ENCODE measurements at regions not wholly inside any gene's neighbourhood (a gene's known extent, or its start where the extent isn't known, plus 50 kb on each side); places are given as distances from the start of the nearest gene placed in this dataset.

- no peak for DNase-seq (ENCODE audit: low read depth)
Observed at GRCh38 chr10:78772986-78773530, 295.7 kb upstream of the ZMIZ1 start.

GRCh38 chr10:78774614-78774998 is 294.2 kb upstream of the ZMIZ1 start:
- DNase-seq (ENCODE audit: low read depth) = no peak

DNA sequence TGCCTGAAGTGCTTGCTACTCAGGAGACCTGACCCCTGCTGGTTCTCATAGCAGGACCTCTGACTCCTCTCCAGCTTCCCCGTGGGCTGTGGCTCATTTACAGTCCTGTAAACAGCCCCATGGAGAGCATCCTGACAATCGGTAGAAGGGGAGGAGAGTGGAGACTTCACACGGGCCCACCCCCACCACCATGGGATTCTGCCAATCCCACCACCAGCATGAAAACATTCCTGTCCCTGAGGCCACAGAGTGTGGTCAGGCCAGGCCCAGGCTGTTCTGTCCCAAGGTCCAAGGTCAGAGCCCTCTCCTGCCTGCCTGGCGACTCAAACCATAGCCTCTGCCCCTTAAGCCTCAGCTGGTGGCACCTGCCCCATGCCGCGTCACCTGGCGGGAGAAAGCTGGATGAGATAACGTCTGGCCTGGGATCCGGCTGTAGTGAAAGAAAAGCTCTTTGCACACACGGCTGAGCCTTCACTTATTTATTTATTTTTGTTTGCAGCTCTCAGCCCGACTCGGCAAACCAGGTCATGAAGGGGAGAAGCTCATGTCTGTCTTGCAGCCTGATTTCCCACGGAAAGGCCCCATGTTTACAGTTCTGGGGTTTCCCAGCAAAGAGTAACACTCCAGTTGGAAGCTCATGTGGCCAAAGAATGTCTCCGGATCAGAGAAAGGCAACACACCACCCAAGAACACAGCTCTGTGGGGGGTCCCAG is 293.6 kb upstream of the ZMIZ1 start:
- DNase-seq (ENCODE audit: low read depth) = no peak

GRCh38 chr10:78775891-78776290 is 292.9 kb upstream of the ZMIZ1 start:
- DNase-seq (ENCODE audit: low read depth) = no peak

- DNase-seq (ENCODE audit: low read depth) = no peak
Observed at GRCh38 chr10:78776756-78777155, 292.0 kb upstream of the ZMIZ1 start.

- no peak for DNase-seq (ENCODE audit: low read depth)
Observed at GRCh38 chr10:78777466-78777865, 291.3 kb upstream of the ZMIZ1 start.

DNA sequence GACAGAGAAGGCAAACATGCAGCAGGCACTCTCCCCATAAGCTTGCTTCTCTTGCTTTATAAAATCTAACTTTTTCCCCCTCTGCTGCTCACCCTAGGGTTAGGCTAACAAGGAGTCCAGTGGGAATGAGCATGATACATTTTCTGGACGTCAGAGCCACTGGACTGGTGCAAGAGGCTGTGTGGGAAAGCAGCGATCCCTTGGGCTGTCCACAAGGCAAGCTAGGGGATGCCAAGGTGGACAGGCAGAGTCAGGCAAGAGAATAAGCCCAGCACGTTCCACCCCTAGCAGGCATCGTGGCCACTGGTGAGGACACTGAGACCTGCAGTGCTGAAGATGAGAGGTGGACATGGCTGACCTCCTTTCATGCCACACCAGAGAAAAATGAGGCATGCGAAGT is 290.9 kb upstream of the ZMIZ1 start:
- DNase-seq (ENCODE audit: low read depth) = no peak

DNA sequence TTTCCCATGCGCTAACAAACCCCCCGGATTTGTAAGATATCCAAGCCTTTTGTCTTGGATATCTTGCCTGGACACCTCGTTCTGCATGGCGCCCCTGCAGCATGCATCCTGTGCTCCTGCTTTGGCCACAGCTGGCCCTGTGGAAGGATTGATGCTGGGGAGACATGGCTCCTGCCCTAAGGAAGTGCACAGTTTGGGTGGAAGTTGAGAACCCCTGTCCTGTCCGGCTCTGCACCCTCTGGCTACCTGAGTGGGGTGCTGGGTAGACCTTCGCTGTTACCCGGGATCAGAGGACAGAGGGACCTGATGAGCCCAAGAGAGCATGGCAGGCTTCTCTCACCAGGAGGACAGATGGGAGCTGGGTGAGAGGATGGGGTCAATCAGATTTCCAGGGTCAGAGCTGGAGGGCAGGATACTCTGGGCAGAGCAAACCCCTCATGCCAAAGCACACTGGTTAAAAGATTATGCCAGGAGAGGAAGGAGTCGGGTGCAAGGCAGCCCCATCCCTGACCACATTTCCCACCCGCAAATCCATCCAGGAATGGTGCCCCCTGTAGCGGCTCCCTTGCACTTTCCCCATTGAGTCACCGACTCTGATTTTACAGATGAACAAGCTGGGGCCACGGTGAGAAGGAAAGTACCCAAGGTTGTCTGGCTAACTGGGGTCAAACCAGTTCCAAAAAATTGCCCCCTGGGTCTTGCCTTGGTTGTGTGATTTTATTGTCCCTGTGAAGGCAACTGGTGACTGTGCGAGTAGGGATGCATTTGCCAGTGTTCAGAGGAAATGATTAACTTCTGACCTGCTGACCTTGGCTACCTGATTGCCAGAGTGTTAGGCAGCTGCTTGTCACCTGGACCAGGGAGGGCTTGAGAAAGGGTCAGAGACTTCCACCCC is 290.1 kb upstream of the ZMIZ1 start:
- no peak for DNase-seq (ENCODE audit: low read depth)

DNA sequence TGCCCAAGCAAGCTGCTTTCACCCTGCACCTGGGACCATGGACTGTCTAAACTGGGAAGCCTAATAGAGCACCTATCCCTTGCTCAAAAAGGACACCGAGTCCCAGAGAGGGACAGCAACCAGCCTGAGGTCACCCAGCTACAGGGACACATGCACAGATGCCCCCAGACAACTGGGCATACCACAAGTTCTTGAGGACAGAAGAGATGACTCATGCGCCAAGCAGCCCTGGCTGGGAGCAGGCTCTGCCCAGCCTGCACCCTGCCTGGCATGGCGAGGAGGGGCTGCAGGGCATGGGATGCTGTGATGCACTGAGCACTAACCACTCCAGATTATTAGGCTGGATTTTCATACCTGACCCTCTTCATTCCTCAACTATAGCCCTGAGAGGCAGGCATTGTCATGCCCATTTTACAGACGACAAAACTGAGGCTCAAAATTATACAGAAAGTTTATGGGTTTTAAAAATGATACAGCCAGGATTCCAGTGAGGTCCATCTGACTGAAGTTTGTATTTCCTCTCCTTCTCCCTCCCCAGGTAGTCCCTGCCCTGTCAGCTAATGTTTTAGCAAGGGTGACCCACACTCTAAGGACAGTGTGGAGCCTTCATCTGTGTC is 289.3 kb upstream of the ZMIZ1 start:
- DNase-seq (ENCODE audit: low read depth) = no peak

- no peak for DNase-seq (ENCODE audit: low read depth)
Observed at GRCh38 chr10:78780551-78780961, 288.2 kb upstream of the ZMIZ1 start.

- DNase-seq (ENCODE audit: low read depth) = no peak
Observed at GRCh38 chr10:78781251-78781913, 287.4 kb upstream of the ZMIZ1 start.

- DNase-seq (ENCODE audit: low read depth) = no peak
Observed at GRCh38 chr10:78781991-78782390, 286.8 kb upstream of the ZMIZ1 start.

DNA sequence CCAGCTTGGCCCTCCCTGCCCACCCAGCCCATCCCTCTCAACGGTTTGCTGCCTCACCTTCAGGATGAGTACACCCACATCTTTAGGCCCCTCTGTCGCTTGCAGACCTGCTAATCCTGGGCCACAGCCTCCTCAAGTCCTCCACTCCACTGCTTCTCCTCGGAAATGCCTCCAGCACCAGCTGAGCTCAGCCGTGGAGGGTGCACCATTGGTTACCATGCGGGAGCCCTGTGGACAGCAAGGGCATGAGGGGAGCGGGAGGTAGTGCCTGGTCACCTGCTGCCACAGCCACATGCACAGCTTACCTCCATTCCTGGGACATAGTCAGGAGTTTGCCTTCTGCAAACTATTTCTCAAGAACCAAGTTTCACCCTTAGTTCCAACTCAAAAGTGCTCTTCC is 286.3 kb upstream of the ZMIZ1 start:
- DNase-seq (ENCODE audit: low read depth) = no peak

DNA sequence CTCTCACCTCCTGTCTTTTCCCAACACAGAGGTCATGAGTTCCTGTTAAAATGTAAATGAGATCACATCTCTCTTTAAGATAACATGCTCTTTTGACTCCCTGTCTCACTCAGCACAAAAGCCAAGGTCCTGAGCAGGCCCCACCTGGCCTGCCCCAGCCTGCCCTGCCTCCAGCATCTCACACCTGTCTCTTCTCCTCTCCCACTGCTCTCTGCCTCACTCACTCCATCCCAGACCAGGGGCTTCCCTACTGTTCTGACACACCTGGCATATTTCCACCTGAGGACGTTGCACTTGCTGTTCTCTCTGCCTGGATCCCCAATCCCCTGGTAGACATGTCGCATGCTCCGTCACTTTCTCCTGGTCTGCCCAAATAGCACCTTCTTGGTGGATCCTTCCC is 285.0 kb upstream of the ZMIZ1 start:
- DNase-seq (ENCODE audit: low read depth) = no peak

DNA sequence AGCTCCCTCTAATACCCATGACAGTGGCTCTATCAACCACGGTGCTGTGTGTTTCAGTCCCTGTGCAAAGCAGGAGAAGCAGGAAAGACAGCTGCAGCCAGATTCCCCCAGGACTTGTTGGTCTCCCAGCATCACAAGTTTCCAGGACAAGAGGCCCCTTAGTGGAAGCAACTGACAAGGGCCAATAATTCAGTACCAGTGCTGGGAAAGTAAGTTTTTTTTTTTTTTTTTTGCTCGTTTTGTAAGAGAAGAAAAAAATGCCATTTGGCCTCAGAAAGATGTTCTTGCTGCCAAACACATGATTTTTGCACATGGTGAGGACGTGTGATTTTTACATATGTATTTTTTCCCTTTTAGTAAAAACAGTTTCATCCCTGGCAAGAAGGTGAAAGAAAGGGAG is 284.2 kb upstream of the ZMIZ1 start:
- DNase-seq (ENCODE audit: low read depth) = no peak

- DNase-seq (ENCODE audit: low read depth) = no peak
Observed at GRCh38 chr10:78785066-78785465, 283.7 kb upstream of the ZMIZ1 start.

- no peak for DNase-seq (ENCODE audit: low read depth)
Observed at GRCh38 chr10:78785991-78786390, 282.8 kb upstream of the ZMIZ1 start.

GRCh38 chr10:78787125-78787524 is 281.6 kb upstream of the ZMIZ1 start:
- DNase-seq (ENCODE audit: low read depth) = no peak

DNA sequence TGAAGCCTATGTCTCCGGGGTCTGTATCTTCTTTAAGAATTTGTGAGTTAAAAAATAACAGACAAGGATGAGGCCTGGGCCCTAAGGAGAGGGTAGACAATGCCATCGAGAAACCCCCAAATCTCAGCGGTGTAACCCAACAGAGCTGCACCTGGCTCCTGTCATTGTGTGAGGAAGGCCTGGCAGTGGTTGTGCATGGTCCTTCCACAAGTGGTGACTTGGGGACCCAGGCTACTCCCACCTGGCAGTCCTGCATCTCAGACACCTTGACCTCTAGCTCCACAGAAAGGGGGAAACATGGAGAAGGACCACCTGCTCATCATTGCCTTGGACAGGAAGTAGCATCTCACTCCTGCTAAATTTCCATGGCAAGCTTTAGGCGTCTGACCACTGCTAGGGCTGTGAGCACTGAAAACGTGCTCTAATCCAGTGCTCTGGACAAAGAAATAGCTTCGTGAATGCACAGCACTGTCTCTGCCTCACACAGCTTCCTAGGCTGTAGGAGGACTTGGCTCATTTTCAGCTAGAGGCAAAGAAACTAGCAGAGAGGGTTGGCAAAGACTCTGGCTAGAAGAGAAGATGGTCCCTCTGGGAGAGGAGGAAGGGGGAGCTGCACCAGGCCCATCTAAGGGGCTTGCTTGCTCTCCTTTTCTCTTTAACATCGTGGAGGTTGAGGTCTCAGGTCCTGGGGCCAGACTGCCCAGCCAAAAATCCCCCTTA is 273.9 kb upstream of the ZMIZ1 start:
- no peak for DNase-seq (ENCODE audit: low read depth)

DNA sequence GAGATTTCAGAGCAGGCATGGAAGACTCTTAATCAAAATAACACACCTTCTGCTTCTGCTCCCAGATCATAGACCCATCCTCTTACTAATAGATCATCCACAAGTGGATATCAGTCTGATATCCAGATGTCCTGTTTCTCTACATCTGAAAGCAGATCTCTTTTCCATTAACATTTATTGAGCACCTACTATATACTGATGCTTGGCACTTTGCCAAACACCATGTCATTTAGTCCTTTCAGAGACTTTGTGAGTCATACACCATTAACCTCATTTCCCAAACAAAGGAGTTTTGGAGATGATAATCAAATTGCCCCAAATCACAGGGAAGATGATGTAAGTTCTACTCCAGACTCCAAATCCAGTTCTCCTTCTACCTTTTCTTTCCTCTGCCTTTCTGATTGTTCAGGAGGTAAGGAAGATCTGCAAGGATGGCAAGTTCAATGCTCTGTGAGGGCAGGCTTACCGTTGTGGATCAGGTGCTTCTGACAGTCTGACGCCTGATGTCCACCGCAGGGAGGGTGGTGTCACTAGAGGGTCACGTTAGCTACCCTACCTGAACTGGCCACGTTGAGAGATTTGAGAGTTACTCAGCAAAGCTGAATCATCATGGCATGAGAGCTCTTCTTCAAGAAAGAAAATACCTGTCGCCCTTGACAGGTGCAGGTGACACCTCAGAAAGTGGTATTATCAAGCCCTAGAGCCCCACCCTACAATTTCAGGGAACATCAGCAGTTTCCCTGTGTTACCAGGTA is 269.6 kb upstream of the ZMIZ1 start:
- no peak for DNase-seq (ENCODE audit: low read depth)

DNA sequence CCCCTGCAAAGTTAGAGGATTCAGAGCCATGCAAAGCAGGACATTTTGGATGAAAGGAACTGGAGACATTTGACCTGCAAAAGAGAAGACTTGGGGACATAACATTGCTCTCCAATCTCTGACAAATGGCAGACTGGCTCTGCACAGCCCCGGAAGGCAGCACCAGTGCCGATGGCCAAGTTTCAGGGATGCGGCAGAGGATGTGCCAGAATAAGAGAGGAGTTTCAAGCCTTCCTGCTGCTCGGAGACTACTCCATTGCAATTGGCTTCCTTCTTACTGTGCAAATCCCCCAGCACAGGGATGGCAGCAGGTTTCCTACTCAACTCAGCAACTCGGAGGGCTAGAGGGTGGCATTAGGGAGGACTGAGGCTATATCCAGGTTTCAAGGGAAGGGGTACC is 268.8 kb upstream of the ZMIZ1 start:
- DNase-seq (ENCODE audit: low read depth) = no peak
